Spleen (tissue), 7 donors: ENCODE measurements at regions not wholly inside any gene's neighbourhood (a gene's known extent, or its start where the extent isn't known, plus 50 kb on each side); places are given as distances from the start of the nearest gene placed in this dataset.

Source experiments
- CTCF ChIP-seq, 11 experiments: fragments of 200-600 bp in 7 of 11; fragments of 450-650 bp in 4 of 11; sonication (generic) in 4 of 11; IDR thresholded peaks in 8 of 11; conservative IDR thresholded peaks in 3 of 11; 1 replicate in 7 of 11; 2 replicates in 4 of 11; pipeline versions ENCODE4 v1.4.0 to v1.8.0; 2016 to 2021; ENCODE audit warnings: antibody characterized with exemption in 11 of 11, inconsistent platforms in 4 of 11, mild to moderate bottlenecking in 1 of 11
- POLR2A ChIP-seq, 3 donors: fragments of 450-650 bp; IDR thresholded peaks; one replicate each; pipeline ENCODE4 v1.5.1; 2017; ENCODE audit warnings: antibody characterized with exemption in 3 of 3, mild to moderate bottlenecking in 1 of 3
- donor health status: DM: no; HTN: no; CAD: no; lungs with moderate emphysema.
- donor health status: DM: no; HTN: no; CAD: no.
- donor health status: DM: no; HTN: no; CAD: no.

DNA sequence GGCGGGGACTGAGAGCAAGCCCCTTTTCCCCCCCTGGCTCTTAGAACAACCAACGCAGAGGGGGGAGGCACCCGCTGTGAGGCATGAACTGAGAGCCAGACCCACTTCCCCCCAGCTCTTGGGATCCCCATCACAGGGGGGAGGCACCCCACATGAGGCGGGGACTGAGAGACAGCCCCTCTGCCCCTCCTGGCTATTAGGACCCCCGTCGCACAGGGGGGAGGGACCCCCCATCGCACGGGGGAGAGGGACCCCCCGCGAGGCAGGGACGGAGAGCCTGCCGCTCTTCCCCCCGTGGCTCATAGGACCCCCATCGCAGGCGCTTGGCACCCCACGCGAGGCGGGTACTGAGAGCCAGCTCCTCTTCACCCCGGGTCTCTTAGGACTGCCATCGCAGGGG is 195.8 kb upstream of the PZP start:
- no peak for TF ChIP-seq CTCF (IDR thresholded peaks at IDR 0.05 in 8 of 11, conservative IDR thresholded peaks at IDR 0.05 in 3 of 11)
- TF ChIP-seq POLR2A (IDR thresholded peaks at IDR 0.05), result no peak
